ENCODE measurements at regions not wholly inside any gene's neighbourhood (a gene's known extent, or its start where the extent isn't known, plus 50 kb on each side); places are given as distances from the start of the nearest gene placed in this dataset.

- Histone ChIP-seq H3K4me2 (ENCODE audit: control insufficient read depth, insufficient read depth) (no peak overlapping the region), H3K36me3 (ENCODE audit: control insufficient read depth in 2 of 2, insufficient read depth in 2 of 2, low read length in 1 of 2) (no peaks in the 10 kb centered on the region), H4K20me1 (ENCODE audit: control insufficient read depth, insufficient read depth) (no peaks in the 10 kb centered on the region), H3K9me3 (replicated peaks; ENCODE audit: control insufficient read depth, insufficient read depth, low read length) (no peaks in the 10 kb centered on the region), H3K27ac (ENCODE audit: control insufficient read depth, insufficient read depth) (no peak overlapping the region), H2AFZ (ENCODE audit: control insufficient read depth, low read depth, low read length) (no peak overlapping the region), H3K4me1 (ENCODE audit: control insufficient read depth, insufficient read depth, low read length) (no peaks in the 10 kb centered on the region), H3K79me2 (ENCODE audit: control insufficient read depth, insufficient read depth, low read length) (no peaks in the 10 kb centered on the region), H3K4me3 (no peak overlapping the region), H3K9ac (ENCODE audit: control insufficient read depth, insufficient read depth, low read length) (no peak overlapping the region), H3K27me3 (replicated peaks in 1 of 2; ENCODE audit: control insufficient read depth in 2 of 2, insufficient read depth in 2 of 2, low read length in 1 of 2) (no peaks in the 10 kb centered on the region)
- RAD21 ChIA-PET (ENCODE audit: unreplicated experiment): interaction anchor here (0.5 kb wide), 1 partner anchor 396 kb away, joined by 5 read pairs; no protein-coding TSS in a partner anchor
- no peak for FAIRE-seq
- no peak for DNase-seq (ENCODE audit: low read depth, low spot score)
- POLR2A ChIA-PET: no interaction called here
- no TSS peak for BruUV-seq (replicated peaks)
- CTCF ChIA-PET: interaction anchor here (1.2 kb wide), 1 partner anchor 12 kb away, joined by 3 read pairs; no protein-coding TSS in a partner anchor
- ATAC-seq: no peak
- intact Hi-C loops (cut with micrococcal nuclease; ENCODE audit: unreplicated experiment) (no loop called here), in situ Hi-C loops (cut with MboI) (no loop called here)
- SMC1A ChIA-PET (ENCODE audit: uncharacterized antibody, unreplicated experiment): interaction anchor here (0.6 to 0.8 kb wide), 2 partner anchors 58 to 499 kb away, joined by 3 read pairs; no protein-coding TSS in a partner anchor
- TF ChIP-seq CHD1 (IDR thresholded peaks at IDR 0.05; ENCODE audit: low read depth, low read length) (no peak), ZBTB33 (IDR thresholded peaks at IDR 0.05) (no peak), BHLHE40 (IDR thresholded peaks at IDR 0.05; ENCODE audit: borderline replicate concordance in 1 of 2, low read depth in 2 of 2, low read length in 1 of 2) (no peak), ZNF274 (IDR thresholded peaks at IDR 0.05; ENCODE audit: insufficient read depth, insufficient read length) (no peak), CUX1 (IDR thresholded peaks at IDR 0.05; ENCODE audit: insufficient replicate concordance, low read depth, low read length) (no peak), SMC3 (IDR thresholded peaks at IDR 0.05; ENCODE audit: borderline replicate concordance, low read length) (no peak), CREM (IDR thresholded peaks at IDR 0.05; ENCODE audit: low read depth) (no peak), BMI1 (IDR thresholded peaks at IDR 0.05; ENCODE audit: borderline replicate concordance) (no peak), PML (IDR thresholded peaks at IDR 0.05; ENCODE audit: low read length) (no peak), RCOR1 (conservative IDR thresholded peaks at IDR 0.05; ENCODE audit: low read depth, low read length) (no peak)
- TF ChIP-seq, protein P1, sequence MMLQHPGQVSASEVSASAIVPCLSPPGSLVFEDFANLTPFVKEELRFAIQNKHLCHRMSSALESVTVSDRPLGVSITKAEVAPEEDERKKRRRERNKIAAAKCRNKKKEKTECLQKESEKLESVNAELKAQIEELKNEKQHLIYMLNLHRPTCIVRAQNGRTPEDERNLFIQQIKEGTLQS (IDR thresholded peaks at IDR 0.05; ENCODE audit: borderline replicate concordance, extremely low read depth, low read depth, low read length): no peak
- TF ChIP-seq, protein P2, sequence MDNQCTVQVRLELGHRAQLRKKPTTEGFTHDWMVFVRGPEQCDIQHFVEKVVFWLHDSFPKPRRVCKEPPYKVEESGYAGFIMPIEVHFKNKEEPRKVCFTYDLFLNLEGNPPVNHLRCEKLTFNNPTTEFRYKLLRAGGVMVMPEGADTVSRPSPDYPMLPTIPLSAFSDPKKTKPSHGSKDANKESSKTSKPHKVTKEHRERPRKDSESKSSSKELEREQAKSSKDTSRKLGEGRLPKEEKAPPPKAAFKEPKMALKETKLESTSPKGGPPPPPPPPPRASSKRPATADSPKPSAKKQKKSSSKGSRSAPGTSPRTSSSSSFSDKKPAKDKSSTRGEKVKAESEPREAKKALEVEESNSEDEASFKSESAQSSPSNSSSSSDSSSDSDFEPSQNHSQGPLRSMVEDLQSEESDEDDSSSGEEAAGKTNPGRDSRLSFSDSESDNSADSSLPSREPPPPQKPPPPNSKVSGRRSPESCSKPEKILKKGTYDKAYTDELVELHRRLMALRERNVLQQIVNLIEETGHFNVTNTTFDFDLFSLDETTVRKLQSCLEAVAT (IDR thresholded peaks at IDR 0.05): no peak
Measured at GRCh38 chr3:105006164-105006563, 360.5 kb upstream of the ALCAM start.
